NCI-H2196 treated with DMSO at 0.1 percent for 48 hours (cell line): ENCODE measurements at regions not wholly inside any gene's neighbourhood (a gene's known extent, or its start where the extent isn't known, plus 50 kb on each side); places are given as distances from the start of the nearest gene placed in this dataset.
A peak's percentile ranks its signal among the peaks of the same experiment; 100 is the strongest.

Experiments used
- DNase-seq: peaks from one replicate; lab custom pipeline; 2025; ENCODE audit not compliant: unreplicated experiment; lab: John Stamatoyannopoulos, UW

DNA sequence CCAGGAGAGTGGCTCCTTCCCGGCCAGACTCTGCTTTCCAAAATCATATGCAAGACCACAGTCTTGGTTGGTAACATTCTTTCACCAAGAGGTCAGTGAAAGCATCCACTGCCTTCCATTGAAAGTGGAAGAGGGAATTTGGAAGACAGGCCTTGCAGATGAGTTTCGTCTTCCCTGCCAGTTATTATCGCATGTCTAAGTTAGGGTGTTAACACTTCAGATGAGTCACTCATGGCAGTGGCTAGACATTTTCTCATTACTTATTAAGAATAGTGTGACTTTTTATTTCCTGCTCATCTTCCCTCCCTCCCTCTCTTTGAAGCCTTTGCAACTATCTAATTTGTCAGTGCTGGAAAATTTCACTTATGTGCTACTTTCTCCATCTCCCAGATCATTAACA is 102.9 kb upstream of the EPB41L3 start:
- DNase-seq = no peak

GRCh38 chr18:5643288-5643687 is 99.5 kb upstream of the EPB41L3 start:
- DNase-seq = no peak

DNA sequence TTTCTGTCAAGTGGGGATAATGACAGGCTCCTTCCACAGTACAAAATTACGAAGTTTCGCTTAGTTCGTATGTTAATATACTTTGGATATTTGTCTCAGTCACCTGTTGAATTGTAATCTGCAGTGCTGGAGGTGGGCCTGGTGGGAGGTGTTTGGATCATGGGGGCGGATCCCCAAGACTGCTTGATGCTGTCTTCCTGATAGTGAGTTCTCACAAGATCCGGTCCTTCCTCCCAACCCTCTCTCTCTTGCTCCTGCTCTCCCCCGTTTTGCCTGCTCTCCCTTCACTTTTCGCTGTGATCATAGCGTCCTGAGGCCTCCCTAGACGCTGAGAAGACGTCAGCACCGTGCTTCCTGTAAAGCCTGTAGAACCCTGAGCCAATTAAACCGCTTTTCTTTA is 97.1 kb upstream of the EPB41L3 start:
- DNase-seq = no peak

DNA sequence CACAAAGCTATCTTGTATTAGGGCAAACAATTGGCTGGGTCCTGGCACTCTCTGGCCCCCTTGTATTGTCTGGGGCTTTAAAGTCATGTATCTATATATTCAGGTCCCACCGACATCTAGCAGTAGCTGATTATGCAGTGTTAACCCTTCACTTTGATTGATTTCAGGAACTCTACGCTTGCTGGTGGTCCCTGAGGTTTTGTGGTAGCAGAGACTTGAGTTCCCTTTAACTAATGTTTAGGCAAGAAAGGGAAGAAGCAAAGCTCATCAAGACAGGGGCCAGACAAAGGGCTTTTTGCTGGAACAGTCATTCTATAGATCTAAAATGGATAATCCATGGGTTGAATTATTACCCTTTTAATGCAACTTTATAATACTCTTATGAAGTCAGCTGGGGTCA is 95.3 kb upstream of the EPB41L3 start:
- DNase-seq = no peak

DNA sequence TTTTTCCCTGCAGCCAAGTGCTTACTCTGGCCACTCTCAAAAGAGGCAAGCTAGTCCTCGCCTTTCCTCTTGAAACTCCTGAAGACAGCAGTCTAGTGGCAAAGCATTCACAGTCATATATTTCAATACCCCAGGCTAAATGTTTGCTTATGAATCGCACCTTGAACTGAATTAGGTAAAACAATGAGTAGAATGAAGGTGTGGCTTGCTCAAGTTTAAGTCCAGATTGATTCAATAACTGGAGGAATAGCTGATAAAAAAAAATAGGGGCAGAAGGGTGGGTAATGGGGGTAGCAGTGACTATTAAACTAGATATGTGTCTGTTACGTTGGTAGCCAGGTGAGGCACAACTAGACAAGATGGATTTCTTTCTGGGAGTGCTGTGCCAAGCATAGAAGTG is 88.2 kb upstream of the EPB41L3 start:
- DNase-seq = no peak

GRCh38 chr18:5630900-5631413 is 87.2 kb upstream of the EPB41L3 start:
- DNase-seq = no peak

GRCh38 chr18:5630057-5630899 is 86.5 kb upstream of the EPB41L3 start:
- peak; percentile 86 for DNase-seq

DNA sequence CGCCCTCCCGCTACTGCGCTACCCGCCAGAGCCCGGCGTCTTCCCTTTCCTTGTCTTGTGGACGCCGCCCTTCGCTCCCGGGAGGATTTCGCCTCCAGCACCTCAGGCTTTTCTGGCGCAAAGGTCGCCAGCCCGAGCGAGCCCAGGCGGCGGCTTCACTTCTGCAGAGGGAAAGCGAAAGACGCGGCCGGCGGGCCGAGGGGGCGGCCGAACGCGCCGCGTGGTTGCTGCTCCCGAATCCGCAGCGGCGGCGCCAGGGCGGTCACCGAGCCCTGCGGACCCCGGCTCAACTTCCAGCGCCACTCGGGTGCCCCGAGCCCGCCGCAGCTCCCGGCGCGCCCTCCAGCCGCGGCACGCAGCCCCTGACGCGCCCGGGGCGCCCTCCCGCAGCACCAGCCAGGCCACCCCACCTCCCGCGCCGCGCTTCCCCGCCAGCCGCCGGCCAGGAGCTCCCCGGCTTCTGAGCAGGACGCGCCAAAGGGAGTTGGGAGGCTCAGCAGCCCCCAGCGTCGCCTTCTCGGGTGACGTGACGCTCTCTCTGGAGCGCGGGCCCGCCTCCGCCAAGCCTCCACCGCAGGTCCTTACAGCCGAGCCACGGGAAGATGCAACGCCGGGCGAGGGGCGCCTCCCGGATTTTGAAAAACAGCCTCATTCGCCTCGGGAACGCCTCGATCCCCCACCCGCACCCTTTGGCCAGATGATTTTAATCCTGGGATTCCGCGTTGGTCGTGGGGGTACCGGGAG is 84.9 kb upstream of the EPB41L3 start:
- DNase-seq = no peak

- no peak for DNase-seq
Observed at GRCh38 chr18:5627776-5628511, 84.1 kb upstream of the EPB41L3 start.

DNA sequence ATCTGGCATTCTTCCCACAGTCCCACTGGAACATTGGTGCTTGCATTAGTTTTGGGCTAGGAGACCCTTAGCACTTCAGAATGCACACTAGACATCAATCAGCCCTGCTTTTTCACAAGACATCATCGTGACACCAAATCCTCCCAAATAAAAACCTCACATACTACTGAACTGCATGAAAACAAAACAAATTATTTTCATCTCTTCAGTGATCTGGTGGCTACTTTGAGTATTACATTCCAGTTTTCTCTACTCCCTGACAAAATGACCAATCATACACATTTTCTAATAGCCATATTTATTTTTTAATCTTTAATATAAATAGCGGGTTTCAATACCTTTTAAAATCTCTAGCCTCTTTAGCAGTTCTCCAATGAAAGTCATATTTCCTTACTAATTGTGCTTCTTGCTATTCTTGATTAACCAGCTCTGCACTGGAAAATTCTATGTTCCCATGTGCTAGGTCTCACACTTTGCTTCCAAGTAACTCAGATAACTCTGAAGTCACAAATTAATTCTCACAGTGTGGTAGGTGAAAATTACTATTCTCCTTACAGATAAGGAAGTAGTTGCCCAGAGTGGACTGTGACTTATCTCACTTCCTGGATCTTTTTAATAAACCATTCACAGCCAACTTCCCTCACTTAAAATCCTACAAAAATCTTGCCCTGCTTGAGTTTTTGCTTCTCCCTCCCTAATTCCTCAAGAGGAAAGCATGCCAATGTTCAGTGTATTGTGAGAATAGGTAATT is 82.5 kb upstream of the EPB41L3 start:
- no peak for DNase-seq

DNA sequence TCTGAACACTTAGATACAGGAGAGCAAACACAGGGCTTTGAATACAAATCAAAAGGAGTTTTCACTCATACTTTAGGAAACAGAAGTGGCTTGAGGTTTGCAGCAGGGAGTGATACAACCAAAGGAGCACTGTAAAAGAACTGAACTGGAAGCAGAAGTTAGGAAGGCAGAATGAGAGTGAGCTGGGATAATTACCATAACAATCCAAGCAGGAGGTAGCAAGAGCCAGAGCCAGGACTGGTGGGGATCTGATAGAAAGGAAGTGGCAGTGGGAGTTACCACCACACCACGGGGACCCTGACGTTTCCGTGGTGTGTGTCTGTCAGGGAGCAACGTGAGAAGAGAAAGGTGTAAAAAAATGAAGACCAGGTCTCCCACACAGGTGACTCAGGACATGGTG is 81.3 kb upstream of the EPB41L3 start:
- DNase-seq = no peak

DNA sequence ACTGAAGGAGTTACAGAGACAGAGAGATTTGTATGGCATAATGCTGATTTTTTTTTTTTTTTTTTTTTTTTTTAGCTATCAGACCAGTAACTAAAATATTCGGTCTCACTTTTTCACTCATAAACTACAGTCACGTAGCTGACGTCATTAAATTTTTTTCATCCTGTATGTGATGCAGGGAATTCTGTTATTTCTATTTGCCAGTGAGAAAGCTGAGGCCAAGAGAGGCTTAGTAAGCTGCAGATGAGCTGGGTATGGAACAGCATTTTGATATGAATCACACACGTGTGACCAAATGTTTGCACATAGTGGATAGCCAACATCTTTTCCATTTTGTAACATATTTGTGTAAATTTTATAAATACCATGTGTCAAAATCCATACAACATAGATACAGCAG is 79.1 kb upstream of the EPB41L3 start:
- DNase-seq = no peak

DNA sequence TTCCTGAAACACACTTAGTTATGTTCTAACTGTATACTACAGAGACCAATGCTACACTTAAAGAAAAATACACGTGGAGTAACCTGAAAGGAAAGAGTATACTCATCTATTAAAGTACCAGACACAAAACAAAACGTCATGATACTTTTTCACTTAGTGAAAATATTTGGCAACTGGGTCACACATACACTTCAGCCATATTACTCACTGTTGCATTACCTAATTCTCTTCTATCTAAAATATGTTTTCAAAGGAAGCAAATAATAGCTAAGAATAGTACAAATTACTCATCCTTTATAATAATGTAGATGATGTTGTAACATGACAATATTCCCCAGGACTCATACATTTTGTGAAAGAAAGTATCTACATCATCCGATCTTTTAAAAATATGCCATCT is 76.5 kb upstream of the EPB41L3 start:
- no peak for DNase-seq

DNA sequence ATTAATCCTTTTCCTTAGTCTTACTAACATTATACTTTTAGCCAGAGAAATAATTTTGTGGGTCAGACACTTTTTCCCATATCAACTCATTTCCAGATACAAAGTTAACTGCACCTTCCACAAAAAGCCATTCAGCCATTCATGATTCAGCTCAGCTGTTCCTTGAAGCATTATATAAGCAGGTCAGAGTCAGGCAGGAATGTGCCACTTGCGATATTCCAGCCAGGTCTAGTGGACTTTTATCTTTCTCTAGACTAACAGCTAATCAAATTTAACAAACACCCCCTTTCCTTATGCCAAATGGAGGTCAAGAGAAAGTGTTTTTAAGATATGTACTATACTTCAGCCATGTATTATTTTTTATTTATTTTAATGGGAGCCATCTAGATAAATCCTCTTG is 75.6 kb upstream of the EPB41L3 start:
- DNase-seq = no peak

DNA sequence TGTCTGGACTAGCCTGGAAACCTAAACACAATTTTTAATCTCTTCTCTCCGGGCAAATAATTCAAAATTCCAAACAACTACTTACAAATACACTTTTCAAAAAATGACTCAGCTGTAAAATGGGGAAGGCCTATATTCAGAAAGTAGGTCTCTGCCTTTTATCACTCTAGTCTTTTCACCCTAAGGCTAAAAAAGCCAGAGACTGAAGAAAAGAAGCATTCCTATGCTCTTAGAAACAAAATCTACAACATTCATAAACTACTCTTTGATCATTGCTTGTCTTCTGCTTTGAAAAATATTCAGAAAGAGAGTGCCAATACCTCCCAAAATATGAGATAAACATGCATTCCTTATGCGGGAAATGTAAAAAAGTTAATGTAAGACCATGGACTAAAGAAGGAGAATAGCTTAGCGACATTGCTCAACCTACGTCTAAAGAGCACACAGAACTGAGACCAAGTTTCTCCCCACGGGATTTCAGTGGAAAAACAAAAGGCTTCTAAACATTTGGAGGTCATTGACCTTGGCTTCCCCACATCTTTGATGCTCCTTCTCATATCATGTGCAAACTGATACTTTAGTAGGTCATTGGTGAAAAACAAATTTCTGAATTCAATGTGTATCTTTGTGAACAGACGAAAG is 74.4 kb upstream of the EPB41L3 start:
- no peak for DNase-seq

DNA sequence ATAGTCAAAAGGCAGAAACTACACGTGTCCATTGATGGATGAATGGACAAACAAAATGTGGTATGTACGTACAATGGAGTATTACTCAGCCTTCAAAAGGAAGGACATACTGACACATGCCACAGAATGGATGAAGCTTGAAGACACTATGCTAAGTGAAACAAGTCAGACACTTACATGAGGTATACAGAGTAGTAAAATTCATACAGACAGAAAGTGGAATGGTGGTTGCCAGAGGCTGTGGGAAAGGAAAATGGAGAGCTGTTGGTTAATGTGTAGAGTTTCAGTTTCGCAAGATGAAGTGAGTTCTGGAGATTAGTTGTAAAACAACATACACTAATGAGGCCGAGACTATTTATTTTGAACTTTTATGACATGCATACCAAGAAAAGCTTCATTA is 67.4 kb upstream of the EPB41L3 start:
- DNase-seq = no peak

- DNase-seq = no peak
Observed at GRCh38 chr18:5608846-5609245, 65.0 kb upstream of the EPB41L3 start.

DNA sequence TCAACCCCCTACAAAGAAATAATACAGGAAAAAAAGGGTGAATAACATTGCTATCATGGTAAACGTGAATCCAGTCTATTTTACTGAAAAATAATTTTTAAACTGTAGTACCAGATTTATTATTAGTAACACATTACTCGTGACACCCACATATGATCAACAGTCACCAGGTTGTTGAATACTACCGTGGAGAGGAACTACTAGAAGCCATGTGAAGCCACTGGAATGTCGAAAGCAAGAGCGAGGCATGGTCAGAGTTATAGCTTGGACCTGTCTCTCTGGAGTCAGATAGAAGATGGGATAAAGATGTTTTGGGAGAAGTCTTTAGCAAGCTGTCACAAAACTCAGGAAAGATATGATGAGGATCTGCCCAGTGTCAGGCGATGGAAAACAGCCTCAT is 63.2 kb upstream of the EPB41L3 start:
- DNase-seq = no peak

DNA sequence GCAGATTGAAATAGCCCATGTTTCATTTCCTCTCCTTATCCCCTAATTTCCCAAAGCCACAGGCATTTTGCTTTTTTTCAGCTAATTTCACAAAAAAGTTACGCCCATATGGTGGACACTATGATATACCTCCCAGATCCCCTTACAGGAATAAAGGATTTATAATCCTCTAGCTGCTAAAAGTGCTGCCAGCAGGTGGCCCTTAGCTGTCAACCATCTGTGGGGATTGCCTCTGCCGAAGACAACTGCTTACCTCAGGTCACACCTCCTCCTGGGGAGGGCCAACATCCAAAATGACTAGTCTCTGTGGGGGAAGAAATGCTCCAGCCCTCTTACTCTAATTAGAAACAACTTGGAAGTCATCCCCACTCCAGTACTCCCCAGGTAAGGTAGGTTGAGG is 61.0 kb upstream of the EPB41L3 start:
- no peak for DNase-seq

DNA sequence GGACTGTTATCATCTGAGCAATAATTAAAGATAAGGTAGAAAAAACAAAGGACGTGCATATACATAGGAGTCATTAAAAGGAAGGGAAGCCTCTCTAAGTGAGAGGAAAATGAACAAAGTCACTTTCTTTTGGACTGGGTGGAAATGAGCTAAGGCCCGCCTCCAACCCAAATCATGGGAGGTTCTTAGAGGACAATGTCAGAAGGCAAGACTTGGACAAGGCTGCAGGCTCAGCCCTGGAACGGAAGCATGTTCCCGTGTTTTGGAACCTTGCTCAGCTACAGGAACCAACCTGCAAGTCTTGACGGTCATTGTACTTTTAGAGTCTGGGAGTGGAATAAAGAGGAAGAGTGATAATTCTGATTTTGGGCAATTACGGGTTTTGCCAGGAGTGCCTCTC is 59.4 kb upstream of the EPB41L3 start:
- no peak for DNase-seq
